Fibroblast of skin of right biceps (primary cell): ENCODE measurements at regions not wholly inside any gene's neighbourhood (a gene's known extent, or its start where the extent isn't known, plus 50 kb on each side); places are given as distances from the start of the nearest gene placed in this dataset.
A peak's percentile ranks its signal among the peaks of the same experiment; 100 is the strongest.

Experiments
- DNase-seq: peaks from one replicate; pipeline ENCODE4 v3.0.0-alpha.2; 2013

- DNase-seq = peak; percentile 67
These were observed 49.7 kb upstream of the LMO4 start for GRCh38 chr1:87278825-87279535.
